ENCODE measurements at regions not wholly inside any gene's neighbourhood (a gene's known extent, or its start where the extent isn't known, plus 50 kb on each side); places are given as distances from the start of the nearest gene placed in this dataset.
"Not testable (repeated sequence)": the region's sequence is repeated elsewhere in the genome, so short reads cannot be mapped to it uniquely, and the experiment has no call there.

GRCh38 chr16:22710326-22710725, 103.6 kb upstream of the HS3ST2 start:
- no peaks in the 10 kb centered on the region for H3K79me2 ChIP-seq (ENCODE audit: control insufficient read depth, insufficient read depth, low read length, poor library complexity)
- H2BK12ac ChIP-seq (ENCODE audit: low read length), result no peak overlapping the region
- no peak overlapping the region for H2BK120ac ChIP-seq (ENCODE audit: insufficient read depth, low read length, poor library complexity)
- no peak overlapping the region for H3K4me3 ChIP-seq (ENCODE audit: low read depth, low read length)
- no peaks in the 10 kb centered on the region for H3K79me1 ChIP-seq (ENCODE audit: low read length)
- no peak overlapping the region for H4K8ac ChIP-seq (ENCODE audit: low read depth, low read length)
- no peaks in the 10 kb centered on the region for H3K27me3 ChIP-seq (ENCODE audit: insufficient read depth, low read length)
- no peak overlapping the region for H3K23ac ChIP-seq (ENCODE audit: low read length)
- no peak overlapping the region for H4K91ac ChIP-seq (ENCODE audit: low read depth, low read length)
- no peak overlapping the region for H2AK5ac ChIP-seq (ENCODE audit: low read length)
- peaks cover 5% of the 10 kb centered on the region for H3K9me3 ChIP-seq (ENCODE audit: insufficient read depth, low read depth, low read length)
- no CpG with 5 or more reads among the region's 1 CpG for WGBS (ENCODE audit: extremely low coverage, insufficient coverage, insufficient read length)
- H3K4me2 ChIP-seq (ENCODE audit: low read length), result no peak overlapping the region
- DNase-seq, result no peak
- H3K4ac ChIP-seq (ENCODE audit: low read depth, low read length), result no peak overlapping the region
- H3K27ac ChIP-seq (ENCODE audit: low read depth, low read length), result no peak overlapping the region
- no peak overlapping the region for H2BK5ac ChIP-seq (ENCODE audit: low read depth, low read length, poor library complexity)
- H3K18ac ChIP-seq (ENCODE audit: low read length), result no peak overlapping the region
- no peak overlapping the region for H3K9ac ChIP-seq (ENCODE audit: low read length)
- H3K4me1 ChIP-seq (ENCODE audit: control insufficient read depth in 1 of 2, insufficient read depth in 2 of 2, low read length in 2 of 2), result no peaks in the 10 kb centered on the region
- no peak overlapping the region for H4K12ac ChIP-seq (ENCODE audit: low read depth, low read length)
- H3K14ac ChIP-seq (ENCODE audit: low read length), result no peak overlapping the region
- no peaks in the 10 kb centered on the region for H3K36me3 ChIP-seq (ENCODE audit: control insufficient read depth in 1 of 2, insufficient read depth in 2 of 2, low read length in 2 of 2)
- no peak overlapping the region for H2AFZ ChIP-seq (ENCODE audit: insufficient read depth, low read length, poor library complexity)

- Histone ChIP-seq H4K12ac (ENCODE audit: low read depth, low read length) (no peak overlapping the region), H3K4me2 (ENCODE audit: low read length) (no peak overlapping the region), H3K4ac (ENCODE audit: low read depth, low read length) (no peak overlapping the region), H2BK5ac (ENCODE audit: low read depth, low read length, poor library complexity) (no peak overlapping the region), H2BK120ac (ENCODE audit: insufficient read depth, low read length, poor library complexity) (no peak overlapping the region), H3K18ac (ENCODE audit: low read length) (no peak overlapping the region), H4K91ac (ENCODE audit: low read depth, low read length) (no peak overlapping the region), H3K9me3 (ENCODE audit: insufficient read depth, low read depth, low read length) (peaks cover 5% of the 10 kb centered on the region), H2AK5ac (ENCODE audit: low read length) (no peak overlapping the region), H3K14ac (ENCODE audit: low read length) (no peak overlapping the region), H3K9ac (ENCODE audit: low read length) (no peak overlapping the region), H3K23ac (ENCODE audit: low read length) (no peak overlapping the region), H3K36me3 (ENCODE audit: control insufficient read depth in 1 of 2, insufficient read depth in 2 of 2, low read length in 2 of 2) (no peaks in the 10 kb centered on the region), H3K27me3 (ENCODE audit: insufficient read depth, low read length) (no peaks in the 10 kb centered on the region), H3K79me2 (ENCODE audit: control insufficient read depth, insufficient read depth, low read length, poor library complexity) (no peaks in the 10 kb centered on the region), H3K4me3 (ENCODE audit: low read depth, low read length) (no peak overlapping the region), H3K79me1 (ENCODE audit: low read length) (no peaks in the 10 kb centered on the region), H3K4me1 (ENCODE audit: control insufficient read depth in 1 of 2, insufficient read depth in 2 of 2, low read length in 2 of 2) (no peaks in the 10 kb centered on the region), H3K27ac (ENCODE audit: low read depth, low read length) (no peak overlapping the region), H4K8ac (ENCODE audit: low read depth, low read length) (no peak overlapping the region), H2AFZ (ENCODE audit: insufficient read depth, low read length, poor library complexity) (no peak overlapping the region), H2BK12ac (ENCODE audit: low read length) (no peak overlapping the region)
- DNase-seq, result no peak
- WGBS (ENCODE audit: extremely low coverage, insufficient coverage, insufficient read length), result no CpG with 5 or more reads among the region's 2 CpGs
Observed at GRCh38 chr16:22711847-22712246, 102.1 kb upstream of the HS3ST2 start.

GRCh38 chr16:22712471-22712870, 101.5 kb upstream of the HS3ST2 start:
- peaks cover 5% of the 10 kb centered on the region for H3K9me3 ChIP-seq (ENCODE audit: insufficient read depth, low read depth, low read length)
- H3K79me2 ChIP-seq (ENCODE audit: control insufficient read depth, insufficient read depth, low read length, poor library complexity), result no peaks in the 10 kb centered on the region
- no peak overlapping the region for H2AK5ac ChIP-seq (ENCODE audit: low read length)
- H3K18ac ChIP-seq (ENCODE audit: low read length), result no peak overlapping the region
- no CpG with 5 or more reads among the region's 5 CpGs for WGBS (ENCODE audit: extremely low coverage, insufficient coverage, insufficient read length)
- no peak overlapping the region for H4K8ac ChIP-seq (ENCODE audit: low read depth, low read length)
- DNase-seq, result no peak
- no peak overlapping the region for H3K4ac ChIP-seq (ENCODE audit: low read depth, low read length)
- H3K23ac ChIP-seq (ENCODE audit: low read length), result no peak overlapping the region
- H3K9ac ChIP-seq (ENCODE audit: low read length), result no peak overlapping the region
- H3K4me2 ChIP-seq (ENCODE audit: low read length), result no peak overlapping the region
- H4K91ac ChIP-seq (ENCODE audit: low read depth, low read length), result no peak overlapping the region
- H2AFZ ChIP-seq (ENCODE audit: insufficient read depth, low read length, poor library complexity), result no peak overlapping the region
- H3K79me1 ChIP-seq (ENCODE audit: low read length), result no peaks in the 10 kb centered on the region
- H2BK120ac ChIP-seq (ENCODE audit: insufficient read depth, low read length, poor library complexity), result no peak overlapping the region
- H3K27me3 ChIP-seq (ENCODE audit: insufficient read depth, low read length), result no peaks in the 10 kb centered on the region
- H3K4me3 ChIP-seq (ENCODE audit: low read depth, low read length), result no peak overlapping the region
- no peaks in the 10 kb centered on the region for H3K36me3 ChIP-seq (ENCODE audit: control insufficient read depth in 1 of 2, insufficient read depth in 2 of 2, low read length in 2 of 2)
- H2BK5ac ChIP-seq (ENCODE audit: low read depth, low read length, poor library complexity), result no peak overlapping the region
- H3K14ac ChIP-seq (ENCODE audit: low read length), result no peak overlapping the region
- no peak overlapping the region for H3K27ac ChIP-seq (ENCODE audit: low read depth, low read length)
- H2BK12ac ChIP-seq (ENCODE audit: low read length), result no peak overlapping the region
- H3K4me1 ChIP-seq (ENCODE audit: control insufficient read depth in 1 of 2, insufficient read depth in 2 of 2, low read length in 2 of 2), result no peaks in the 10 kb centered on the region
- no peak overlapping the region for H4K12ac ChIP-seq (ENCODE audit: low read depth, low read length)

GRCh38 chr16:22718598-22718997, 95.4 kb upstream of the HS3ST2 start:
- not testable (repeated sequence) for H3K27me3 ChIP-seq (ENCODE audit: insufficient read depth, low read length); H3K14ac ChIP-seq (ENCODE audit: low read length); H2BK12ac ChIP-seq (ENCODE audit: low read length); H2BK120ac ChIP-seq (ENCODE audit: insufficient read depth, low read length, poor library complexity); H3K4me1 ChIP-seq (ENCODE audit: control insufficient read depth in 1 of 2, insufficient read depth in 2 of 2, low read length in 2 of 2); H3K79me2 ChIP-seq (ENCODE audit: control insufficient read depth, insufficient read depth, low read length, poor library complexity); H3K79me1 ChIP-seq (ENCODE audit: low read length); H4K12ac ChIP-seq (ENCODE audit: low read depth, low read length); H4K91ac ChIP-seq (ENCODE audit: low read depth, low read length); H2AK5ac ChIP-seq (ENCODE audit: low read length); H3K36me3 ChIP-seq (ENCODE audit: control insufficient read depth in 1 of 2, insufficient read depth in 2 of 2, low read length in 2 of 2); H3K27ac ChIP-seq (ENCODE audit: low read depth, low read length); H3K4me2 ChIP-seq (ENCODE audit: low read length); H3K4me3 ChIP-seq (ENCODE audit: low read depth, low read length); H3K9me3 ChIP-seq (ENCODE audit: insufficient read depth, low read depth, low read length); H3K18ac ChIP-seq (ENCODE audit: low read length); DNase-seq; H2AFZ ChIP-seq (ENCODE audit: insufficient read depth, low read length, poor library complexity); H2BK5ac ChIP-seq (ENCODE audit: low read depth, low read length, poor library complexity); H3K23ac ChIP-seq (ENCODE audit: low read length); H3K4ac ChIP-seq (ENCODE audit: low read depth, low read length); H3K9ac ChIP-seq (ENCODE audit: low read length); H4K8ac ChIP-seq (ENCODE audit: low read depth, low read length)
- no CpG with 5 or more reads among the region's 2 CpGs for WGBS (ENCODE audit: extremely low coverage, insufficient coverage, insufficient read length)
